SJCRH30 (cell line): ENCODE measurements at regions not wholly inside any gene's neighbourhood (a gene's known extent, or its start where the extent isn't known, plus 50 kb on each side); places are given as distances from the start of the nearest gene placed in this dataset.
"Not testable (repeated sequence)": the region's sequence is repeated elsewhere in the genome, so short reads cannot be mapped to it uniquely, and the experiment has no call there.

Source experiments
- DNase-seq, 2 experiments: peaks; one replicate each; pipeline ENCODE4 v3.0.0-alpha.2; 2015 to 2020
- H3K27ac ChIP-seq: fragments of 250-450 bp; sonication (Bioruptor Pico); 2 replicates; pipeline ENCODE4 v1.5.1; 2020; ENCODE audit warnings: mild to moderate bottlenecking, moderate library complexity
- H3K27me3 ChIP-seq: fragments of 250-450 bp; sonication (Bioruptor Pico); 2 replicates; pipeline ENCODE4 v1.5.1; 2020; ENCODE audit warnings: mild to moderate bottlenecking, moderate library complexity
- H3K36me3 ChIP-seq: fragments of 250-450 bp; sonication (Bioruptor Pico); 2 replicates; pipeline ENCODE4 v1.5.1; 2020; ENCODE audit warnings: mild to moderate bottlenecking, moderate library complexity
- H3K4me1 ChIP-seq: fragments of 250-450 bp; sonication (Bioruptor Pico); 2 replicates; pipeline ENCODE4 v1.5.1; 2020; ENCODE audit warnings: mild to moderate bottlenecking, moderate library complexity
- H3K4me3 ChIP-seq: fragments of 250-450 bp; sonication (Bioruptor Pico); 2 replicates; pipeline ENCODE4 v1.5.1; 2020; ENCODE audit warnings: mild to moderate bottlenecking, moderate library complexity
- H3K9me3 ChIP-seq: fragments of 250-450 bp; sonication (Bioruptor Pico); replicated peaks from 2 replicates; pipeline ENCODE4 v1.5.1; 2020; ENCODE audit warnings: mild to moderate bottlenecking, moderate library complexity

DNA sequence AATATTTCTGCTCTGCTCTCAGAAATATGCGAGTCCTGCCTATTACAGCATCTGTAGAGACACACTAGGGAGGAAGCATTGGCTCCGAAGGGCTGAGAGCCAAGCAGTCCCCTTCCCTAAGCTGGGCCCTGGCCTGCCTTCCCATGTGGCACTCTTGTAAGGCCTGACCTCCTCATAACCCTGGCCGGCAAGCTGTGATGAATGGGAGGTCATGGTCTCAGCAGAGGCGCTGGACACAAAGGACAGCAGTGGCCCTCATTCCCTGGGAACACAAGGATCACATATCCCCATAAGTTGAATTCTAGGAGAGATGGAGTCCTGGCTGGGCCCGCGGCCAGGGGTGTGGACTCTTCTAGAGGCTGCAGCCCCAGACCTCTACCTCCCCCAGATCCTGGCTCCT lies 483.3 kb downstream of the ZNF536 start:
- Histone ChIP-seq H3K4me3 (no peak overlapping the region), H3K27ac (no peak overlapping the region), H3K36me3 (no peaks in the 10 kb centered on the region), H3K27me3 (no peaks in the 10 kb centered on the region), H3K4me1 (no peaks in the 10 kb centered on the region), H3K9me3 (no peaks in the 10 kb centered on the region)
- no peak for DNase-seq

DNA sequence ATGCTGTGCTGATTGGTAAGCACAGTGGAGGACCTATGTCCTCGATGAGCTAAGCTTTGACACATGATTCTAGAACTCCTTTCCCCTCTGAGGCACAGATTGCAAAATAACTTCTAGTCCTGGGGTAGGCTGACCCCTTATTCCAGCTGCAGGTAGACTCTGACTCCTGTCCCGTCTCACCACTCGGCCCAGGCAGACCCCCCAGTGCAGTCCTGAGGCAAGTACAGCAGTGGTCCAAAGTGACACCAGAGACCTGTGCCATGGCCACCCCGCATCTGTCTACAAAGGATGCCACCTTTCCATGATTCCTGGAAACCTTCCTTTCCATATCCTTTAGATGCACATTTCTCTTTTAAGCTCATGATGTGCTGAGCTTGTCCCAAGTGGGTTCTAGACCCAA lies 482.5 kb downstream of the ZNF536 start:
- Histone ChIP-seq H3K27me3 (no peaks in the 10 kb centered on the region), H3K9me3 (no peaks in the 10 kb centered on the region)
- DNase-seq = no peak

DNA sequence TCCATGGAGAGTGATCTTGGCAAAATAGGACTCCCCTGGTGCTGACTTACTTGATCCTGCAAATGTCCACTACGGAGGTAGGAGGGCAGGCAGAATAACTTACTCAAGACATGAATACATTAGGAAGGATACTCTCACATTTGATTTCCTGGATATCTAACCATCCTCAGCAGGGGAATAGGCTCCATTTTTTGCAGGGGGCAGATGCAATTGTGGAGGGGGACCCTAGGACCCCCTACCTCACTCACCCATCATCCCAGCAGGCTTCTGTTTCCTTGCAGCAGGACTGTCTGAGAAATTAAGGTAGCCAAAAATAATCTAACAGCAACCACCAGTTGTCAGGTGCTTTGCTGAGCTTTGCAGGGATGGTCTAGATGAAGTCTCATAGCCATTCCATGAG lies 482.0 kb downstream of the ZNF536 start:
- no peak overlapping the region for H3K27ac ChIP-seq
- H3K4me3 ChIP-seq = no peak overlapping the region
- no peaks in the 10 kb centered on the region for H3K36me3 ChIP-seq
- H3K9me3 ChIP-seq = no peaks in the 10 kb centered on the region
- H3K4me1 ChIP-seq = peaks cover 2% of the 10 kb centered on the region; the same call in 1 of the 2 replicates
- DNase-seq = no peak
- H3K27me3 ChIP-seq = no peaks in the 10 kb centered on the region

More for the DNA sequence above, 482.5 kb downstream of the ZNF536 start:
- Histone ChIP-seq H3K36me3 (no peaks in the 10 kb centered on the region), H3K4me1 (no peaks in the 10 kb centered on the region), H3K27ac (no peak overlapping the region), H3K4me3 (no peak overlapping the region)

DNA sequence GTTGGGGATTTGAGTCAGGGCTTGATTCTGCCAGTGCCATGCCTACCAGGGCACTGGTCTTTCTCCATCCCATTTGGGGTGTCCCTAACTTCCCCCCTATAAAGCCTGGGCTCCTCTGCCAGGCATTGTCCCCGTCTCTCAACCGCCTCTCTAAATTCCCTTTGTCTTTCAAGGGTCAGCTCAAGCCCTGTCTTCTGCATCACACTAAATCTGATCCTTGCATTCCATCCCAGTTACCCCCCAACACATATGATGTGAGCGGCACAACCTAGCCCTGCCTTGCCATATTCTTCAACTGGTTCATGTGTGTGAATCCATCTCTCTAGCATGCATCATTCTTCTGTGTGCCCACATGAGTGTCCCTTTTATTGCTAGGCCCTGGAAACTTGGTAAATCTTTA lies 480.9 kb downstream of the ZNF536 start:
- Histone ChIP-seq H3K27ac (no peak overlapping the region), H3K27me3 (no peaks in the 10 kb centered on the region), H3K36me3 (no peaks in the 10 kb centered on the region), H3K4me3 (no peak overlapping the region), H3K4me1 (peaks cover 13% of the 10 kb centered on the region), H3K9me3 (no peaks in the 10 kb centered on the region)
- no peak for DNase-seq

DNA sequence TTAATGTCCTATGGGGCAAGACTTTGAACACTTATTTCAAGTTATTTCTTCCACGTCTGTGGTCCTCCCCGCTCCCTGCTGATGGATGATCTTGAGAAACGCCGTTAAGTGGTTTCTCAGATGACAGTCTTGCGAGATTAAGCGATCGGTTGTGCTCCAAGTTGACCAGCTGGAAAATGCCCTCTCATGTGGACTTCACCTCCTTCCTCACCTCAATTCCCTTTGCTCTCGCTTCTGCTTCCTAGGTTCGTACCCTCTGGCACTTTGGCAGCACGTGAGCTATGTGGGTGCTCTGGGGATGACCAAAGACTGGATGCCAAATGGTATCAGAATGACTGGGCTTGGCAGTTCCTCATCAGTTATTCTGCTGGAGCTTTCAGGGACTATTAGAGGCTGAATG lies 480.0 kb downstream of the ZNF536 start:
- H3K4me3 ChIP-seq = no peak overlapping the region

DNA sequence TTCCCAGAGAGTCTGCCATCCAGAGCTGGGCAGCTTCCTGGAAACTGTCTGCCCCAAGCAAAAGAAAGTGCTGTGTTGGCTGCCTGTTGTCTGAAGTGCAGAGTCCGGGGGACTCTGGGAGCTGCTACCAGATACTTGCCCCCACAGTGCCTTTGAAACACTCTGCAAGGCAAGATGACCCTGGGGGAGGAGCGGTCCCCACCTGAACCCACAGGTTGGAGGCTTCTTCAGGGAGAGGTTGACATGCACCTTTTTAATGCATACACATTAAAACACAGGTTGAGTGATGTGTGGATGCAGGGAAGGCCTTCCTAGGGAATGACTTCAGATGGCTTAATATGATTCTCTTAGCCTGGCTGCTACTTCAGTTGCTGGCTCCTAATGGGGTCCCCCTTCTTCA lies 479.5 kb downstream of the ZNF536 start:
- DNase-seq = no peak
- Histone ChIP-seq H3K9me3 (no peaks in the 10 kb centered on the region), H3K27ac (no peak overlapping the region), H3K4me1 (peaks cover 14% of the 10 kb centered on the region), H3K4me3 (no peak overlapping the region), H3K36me3 (no peaks in the 10 kb centered on the region), H3K27me3 (no peaks in the 10 kb centered on the region)

More for the DNA sequence above, 480.0 kb downstream of the ZNF536 start:
- H3K27ac ChIP-seq = no peak overlapping the region
- H3K36me3 ChIP-seq = no peaks in the 10 kb centered on the region
- no peak for DNase-seq
- no peaks in the 10 kb centered on the region for H3K27me3 ChIP-seq
- no peaks in the 10 kb centered on the region for H3K9me3 ChIP-seq
- H3K4me1 ChIP-seq = peaks cover 14% of the 10 kb centered on the region

DNA sequence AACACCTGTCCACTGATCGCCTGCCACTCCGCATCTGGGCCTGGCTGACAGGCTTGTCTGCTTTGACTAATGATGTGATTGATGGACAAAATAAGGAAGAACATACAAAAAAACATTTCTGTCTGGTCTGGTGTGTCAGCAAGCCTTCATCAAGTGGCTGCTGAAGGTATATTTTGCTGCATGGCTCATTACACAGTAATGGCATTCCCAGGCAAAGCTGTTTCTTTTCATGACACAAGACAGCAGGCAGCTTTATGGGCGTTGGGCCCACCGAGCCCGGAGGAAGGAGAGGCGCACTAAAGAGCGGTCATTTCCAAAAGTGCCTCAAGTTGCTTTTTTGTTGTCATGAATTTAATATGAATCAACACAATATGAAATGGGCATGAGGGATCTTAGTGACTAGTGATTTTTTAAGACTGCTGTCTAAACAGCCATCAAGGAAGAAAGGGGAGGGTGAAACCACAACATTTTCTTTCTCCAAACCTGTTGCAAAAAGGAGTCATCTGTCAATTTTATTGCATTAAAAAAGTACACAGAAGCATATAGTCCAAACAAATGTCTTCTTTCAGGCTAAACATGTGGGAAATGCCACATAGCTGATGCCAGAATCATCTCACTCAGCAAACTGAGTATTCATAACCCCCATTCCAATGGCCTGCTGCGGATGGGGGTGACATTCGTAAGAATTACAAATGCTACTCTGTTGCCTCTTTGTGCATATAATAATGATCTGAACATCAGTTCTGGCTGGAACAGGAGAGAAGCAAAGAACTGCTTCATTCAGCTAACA lies 476.6 kb downstream of the ZNF536 start:
- Histone ChIP-seq H3K27ac (no peak overlapping the region; the same call in 1 of the 2 replicates), H3K4me3 (no peak overlapping the region), H3K4me1 (peaks cover 14% of the 10 kb centered on the region), H3K9me3 (no peaks in the 10 kb centered on the region), H3K27me3 (no peaks in the 10 kb centered on the region), H3K36me3 (no peaks in the 10 kb centered on the region)
- peak in 1 of 2 experiments; percentile 26 for DNase-seq

DNA sequence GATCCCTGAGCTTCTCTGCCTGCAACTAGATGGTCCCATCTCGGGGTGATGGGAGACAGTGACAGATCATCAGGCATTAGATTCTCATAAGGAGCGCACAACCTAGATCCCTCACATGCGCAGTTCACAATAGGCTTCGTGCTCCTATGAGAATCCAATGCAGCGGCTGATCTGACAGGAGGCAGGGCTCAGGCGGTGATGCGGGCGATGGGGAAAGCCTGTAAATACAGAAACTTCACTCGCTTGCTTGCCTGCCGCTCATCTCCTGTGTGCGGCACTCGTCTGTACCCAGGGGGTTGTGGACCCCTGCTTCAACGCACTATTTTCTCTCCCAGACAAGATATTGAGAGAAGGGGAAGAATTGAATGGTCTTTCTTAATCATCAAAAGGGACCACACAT lies 473.9 kb downstream of the ZNF536 start:
- Histone ChIP-seq H3K9me3 (no peaks in the 10 kb centered on the region), H3K4me1 (peaks cover 14% of the 10 kb centered on the region), H3K27me3 (no peaks in the 10 kb centered on the region), H3K27ac (no peak overlapping the region), H3K36me3 (no peaks in the 10 kb centered on the region), H3K4me3 (no peak overlapping the region)
- DNase-seq = no peak

DNA sequence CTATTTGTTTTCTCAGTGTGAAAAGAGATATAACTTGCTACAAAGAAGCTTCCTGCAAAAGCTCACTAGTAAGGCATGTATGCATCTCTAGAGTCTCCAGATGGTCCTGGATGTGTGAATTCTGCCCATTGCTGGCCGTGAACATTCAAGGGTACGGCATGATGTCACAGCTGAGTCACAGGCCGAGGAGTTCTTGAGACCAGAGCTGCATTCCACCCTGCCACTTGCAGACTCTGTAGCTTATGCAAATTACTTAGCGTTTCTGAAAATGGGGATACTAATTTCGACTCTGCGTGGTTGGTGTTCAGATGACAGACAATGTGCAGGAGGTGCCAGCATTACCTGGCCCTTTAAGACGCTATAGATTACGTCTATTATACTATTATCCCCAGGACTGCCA lies 470.7 kb downstream of the ZNF536 start:
- Histone ChIP-seq H3K4me1 (no peaks in the 10 kb centered on the region), H3K27me3 (no peaks in the 10 kb centered on the region), H3K36me3 (no peaks in the 10 kb centered on the region), H3K9me3 (no peaks in the 10 kb centered on the region; the same call in 1 of the 2 replicates), H3K27ac (no peak overlapping the region), H3K4me3 (no peak overlapping the region)
- DNase-seq = no peak

DNA sequence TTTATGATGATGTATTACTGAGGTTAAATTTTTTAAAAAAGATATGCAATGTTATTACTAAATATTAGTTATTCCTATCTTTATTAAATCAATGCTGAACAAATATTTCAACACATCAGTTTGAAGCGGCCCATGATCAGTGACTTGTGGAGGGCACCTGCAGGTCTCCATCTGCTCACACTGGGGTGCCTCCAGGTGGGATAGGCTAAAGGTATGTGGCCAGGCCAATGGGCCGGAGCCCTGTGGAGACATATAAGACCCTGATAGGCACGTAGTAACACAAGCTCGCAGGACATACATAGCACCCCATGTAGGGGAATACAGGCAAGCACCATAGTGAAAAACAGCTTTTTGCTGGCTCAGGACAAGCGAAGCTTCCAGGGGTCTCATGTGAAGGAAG lies 469.8 kb downstream of the ZNF536 start:
- Histone ChIP-seq H3K9me3 (no peaks in the 10 kb centered on the region; the same call in 1 of the 2 replicates), H3K27me3 (no peaks in the 10 kb centered on the region), H3K27ac (no peak overlapping the region), H3K4me3 (no peak overlapping the region), H3K4me1 (no peaks in the 10 kb centered on the region), H3K36me3 (no peaks in the 10 kb centered on the region)
- DNase-seq = no peak

DNA sequence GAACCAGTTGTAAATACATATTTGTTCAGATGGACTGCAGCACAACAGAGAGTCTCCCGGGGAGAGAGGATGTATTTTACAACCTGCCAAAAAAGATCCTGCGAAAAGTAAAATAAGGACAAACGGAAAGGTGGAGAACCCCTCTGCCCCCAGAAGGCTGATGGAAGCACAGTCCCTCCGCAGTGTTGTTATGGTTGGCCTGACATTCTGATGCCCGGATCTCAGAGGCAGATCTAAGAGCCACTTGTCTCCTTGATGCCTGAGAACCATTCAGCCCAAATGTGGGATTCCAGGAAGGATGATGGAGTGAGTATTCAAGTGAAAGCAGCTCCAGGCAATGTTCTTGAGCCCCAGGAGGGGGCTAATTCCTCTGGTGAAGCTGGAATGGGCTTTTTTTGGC lies 458.7 kb downstream of the ZNF536 start:
- no peaks in the 10 kb centered on the region; the same call in 1 of the 2 replicates for H3K9me3 ChIP-seq
- no peaks in the 10 kb centered on the region for H3K36me3 ChIP-seq
- no peak overlapping the region for H3K27ac ChIP-seq
- no peaks in the 10 kb centered on the region for H3K27me3 ChIP-seq
- DNase-seq = no peak
- no peak overlapping the region for H3K4me3 ChIP-seq
- no peaks in the 10 kb centered on the region for H3K4me1 ChIP-seq

DNA sequence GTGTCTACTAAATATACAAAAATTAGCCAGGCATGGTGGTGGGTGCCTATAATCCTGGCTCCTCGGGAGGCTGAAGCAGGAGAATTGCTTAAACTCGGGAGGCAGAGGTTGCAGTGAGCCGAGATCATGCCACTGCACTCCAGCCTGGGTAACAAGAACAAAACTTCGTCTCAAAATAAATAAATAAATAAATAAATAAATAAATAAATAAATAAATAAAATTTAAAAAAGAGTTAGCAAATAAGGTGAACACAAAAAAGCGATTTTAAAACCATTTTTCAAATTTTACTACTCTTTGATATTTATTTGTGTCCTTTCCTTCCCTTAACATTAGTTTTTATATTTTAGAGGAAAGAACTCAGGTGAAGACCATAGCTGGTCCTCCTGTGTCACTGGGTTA lies 453.3 kb downstream of the ZNF536 start:
- H3K4me1 ChIP-seq, H3K27ac ChIP-seq, H3K9me3 ChIP-seq, DNase-seq, H3K4me3 ChIP-seq, H3K27me3 ChIP-seq, H3K36me3 ChIP-seq: not testable (repeated sequence)

DNA sequence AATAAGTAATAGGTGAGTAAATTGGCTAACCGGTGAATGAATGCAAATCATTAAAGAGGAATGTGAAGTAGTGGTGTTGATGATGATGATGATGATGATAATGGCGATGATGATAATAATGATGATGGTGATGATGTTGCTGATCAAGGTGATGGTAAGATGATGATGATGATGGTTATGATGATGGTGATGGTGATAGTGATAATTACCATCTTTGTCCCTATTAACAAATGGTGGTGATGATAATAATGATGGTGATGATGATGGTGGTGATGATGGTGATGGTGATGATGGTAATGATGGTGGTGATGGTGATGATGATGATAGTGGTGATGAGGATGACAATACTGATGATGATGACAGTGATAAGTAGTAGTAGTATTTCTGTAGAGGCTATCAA lies 452.6 kb downstream of the ZNF536 start:
- H3K27me3 ChIP-seq = no peaks in the 10 kb centered on the region
- DNase-seq = no peak
- no peak overlapping the region for H3K4me3 ChIP-seq
- H3K4me1 ChIP-seq = no peaks in the 10 kb centered on the region
- no peak overlapping the region for H3K27ac ChIP-seq
- no peaks in the 10 kb centered on the region for H3K36me3 ChIP-seq
- no peaks in the 10 kb centered on the region; the same call in none of the 2 replicates for H3K9me3 ChIP-seq

DNA sequence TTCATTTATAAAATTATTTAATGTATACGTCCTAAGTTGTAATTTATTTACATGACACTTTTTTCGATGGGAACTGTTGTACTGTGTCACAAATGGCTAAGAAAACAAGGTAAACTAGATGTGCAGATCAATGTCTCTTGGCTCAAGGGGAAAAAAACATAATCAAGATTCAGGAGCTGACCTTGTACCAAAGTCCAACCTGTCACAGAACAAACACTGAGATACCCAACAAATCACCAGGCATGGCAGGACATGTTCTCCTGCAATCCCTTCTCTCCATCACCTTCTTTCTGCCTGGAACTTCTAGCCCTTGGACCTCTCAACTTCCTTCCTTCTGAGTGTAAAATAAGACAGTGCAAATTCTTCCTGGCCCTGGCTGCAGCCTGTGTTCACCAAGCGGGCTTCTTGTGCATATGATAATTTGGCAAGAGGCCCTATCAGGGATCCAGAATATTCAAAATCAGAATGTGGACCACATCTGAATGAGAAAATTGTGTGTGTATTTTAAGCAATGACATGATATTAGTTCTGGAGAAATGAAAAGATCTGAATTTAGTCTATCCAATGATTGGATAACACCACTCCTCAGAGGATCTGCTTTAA lies 445.9 kb downstream of the ZNF536 start:
- DNase-seq = no peak
- H3K4me3 ChIP-seq = no peak overlapping the region
- H3K27me3 ChIP-seq = no peaks in the 10 kb centered on the region; the same call in 1 of the 2 replicates
- no peaks in the 10 kb centered on the region; the same call in 1 of the 2 replicates for H3K9me3 ChIP-seq
- no peak overlapping the region for H3K27ac ChIP-seq
- H3K36me3 ChIP-seq = no peaks in the 10 kb centered on the region
- no peaks in the 10 kb centered on the region for H3K4me1 ChIP-seq

DNA sequence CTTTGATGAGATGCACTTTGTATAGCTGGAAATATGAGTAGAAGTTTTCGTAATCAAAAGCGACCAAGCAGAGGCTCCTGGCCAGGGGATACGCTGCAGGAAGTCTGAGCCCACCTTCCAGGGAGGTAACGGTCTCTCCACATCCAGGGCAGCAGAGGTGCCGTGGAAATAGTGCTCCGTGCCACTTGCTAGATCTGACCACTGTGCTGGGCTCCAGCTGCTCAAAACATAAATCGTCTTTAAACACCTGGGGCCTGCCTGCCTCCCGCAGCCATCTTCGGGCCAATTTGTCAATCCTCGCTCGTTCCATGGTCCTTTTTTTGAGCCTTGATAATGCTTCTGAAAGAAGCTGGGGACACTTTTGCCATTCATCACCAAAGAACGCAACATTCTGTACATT lies 445.0 kb downstream of the ZNF536 start:
- H3K36me3 ChIP-seq = no peaks in the 10 kb centered on the region
- H3K27me3 ChIP-seq = no peaks in the 10 kb centered on the region; the same call in 1 of the 2 replicates
- H3K4me3 ChIP-seq = no peak overlapping the region
- DNase-seq = no peak
- H3K9me3 ChIP-seq = no peaks in the 10 kb centered on the region; the same call in 1 of the 2 replicates
- no peaks in the 10 kb centered on the region for H3K4me1 ChIP-seq
- no peak overlapping the region for H3K27ac ChIP-seq
